ENCODE measurements at regions not wholly inside any gene's neighbourhood (a gene's known extent, or its start where the extent isn't known, plus 50 kb on each side); places are given as distances from the start of the nearest gene placed in this dataset.
"Not testable (repeated sequence)": the region's sequence is repeated elsewhere in the genome, so short reads cannot be mapped to it uniquely, and the experiment has no call there.

DNA sequence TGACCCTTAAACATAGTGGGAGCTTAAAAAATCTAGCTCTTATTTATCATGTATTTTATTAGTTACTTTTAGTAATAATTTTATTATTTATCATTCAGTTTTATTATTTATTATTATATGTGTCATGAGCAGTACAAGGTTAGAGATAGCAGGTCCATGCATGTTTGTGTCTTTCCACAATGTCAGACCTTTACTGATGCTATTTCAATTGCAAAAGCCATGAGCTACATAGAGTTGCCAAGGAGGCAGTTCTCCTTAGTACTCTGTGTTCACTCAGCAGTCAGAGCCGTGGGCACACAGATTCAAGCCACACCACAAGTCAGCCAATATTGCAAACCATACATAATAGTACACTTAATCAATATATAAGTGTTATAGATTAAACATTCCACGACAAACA lies 157.9 kb upstream of the NTRK2 start:
- no peak for DNase-seq (ENCODE audit: low read depth)

DNA sequence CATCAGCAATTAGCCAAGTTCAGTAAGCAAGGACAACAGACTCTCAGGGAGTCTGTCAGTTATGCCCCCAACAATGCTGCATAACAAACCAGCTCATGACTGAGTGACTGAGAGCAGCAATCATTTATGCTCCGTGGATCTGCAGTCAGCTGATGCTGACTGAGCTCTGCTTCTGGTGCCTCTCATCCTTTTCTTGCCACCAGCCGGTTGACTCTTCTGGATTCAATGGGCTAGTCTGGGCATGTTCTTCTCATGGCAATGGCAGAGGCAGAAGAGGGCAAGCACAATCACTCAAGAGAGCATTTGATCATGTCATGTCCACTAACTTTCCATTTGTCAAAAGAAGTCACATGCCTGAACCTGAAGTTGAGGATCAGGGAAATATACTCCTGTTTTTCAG lies 157.0 kb upstream of the NTRK2 start:
- DNase-seq (ENCODE audit: low read depth), result no peak

DNA sequence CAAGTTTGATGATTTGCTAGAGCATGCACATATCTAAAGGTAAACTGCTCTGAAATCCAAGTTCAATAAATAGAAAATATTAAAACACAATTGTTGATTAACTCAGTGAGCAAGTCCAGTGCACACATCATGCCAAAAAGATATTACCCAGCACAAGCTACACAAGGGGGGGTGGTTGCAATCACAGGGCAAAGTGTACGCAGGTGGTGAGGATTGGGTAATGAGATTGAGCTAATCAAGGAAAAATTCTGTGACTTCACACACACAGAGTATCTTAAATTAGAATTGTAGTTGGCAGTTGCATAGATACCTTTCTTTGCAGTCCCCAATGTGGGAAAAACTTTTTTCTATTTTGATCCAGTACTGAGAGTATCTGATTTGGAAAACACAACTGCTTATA lies 156.1 kb upstream of the NTRK2 start:
- no peak for DNase-seq (ENCODE audit: low read depth)

DNA sequence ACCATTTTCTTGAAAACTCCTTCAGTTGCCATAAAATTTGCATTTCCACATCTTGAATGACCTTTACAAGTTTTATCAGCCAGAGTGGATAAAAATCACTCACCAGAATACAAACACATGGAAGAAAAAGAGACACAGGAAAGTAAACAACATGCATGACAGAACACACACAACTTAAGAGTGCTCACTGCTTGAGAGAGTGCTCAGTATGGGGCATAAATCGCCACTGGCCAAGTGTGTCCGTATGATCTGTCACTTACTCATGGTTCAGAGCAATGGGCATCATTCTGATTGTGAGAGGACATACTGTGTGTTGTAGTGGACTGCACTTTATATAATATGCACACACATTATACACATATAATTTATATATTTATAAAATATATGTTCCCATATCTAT lies 155.6 kb upstream of the NTRK2 start:
- no peak for DNase-seq (ENCODE audit: low read depth)

DNA sequence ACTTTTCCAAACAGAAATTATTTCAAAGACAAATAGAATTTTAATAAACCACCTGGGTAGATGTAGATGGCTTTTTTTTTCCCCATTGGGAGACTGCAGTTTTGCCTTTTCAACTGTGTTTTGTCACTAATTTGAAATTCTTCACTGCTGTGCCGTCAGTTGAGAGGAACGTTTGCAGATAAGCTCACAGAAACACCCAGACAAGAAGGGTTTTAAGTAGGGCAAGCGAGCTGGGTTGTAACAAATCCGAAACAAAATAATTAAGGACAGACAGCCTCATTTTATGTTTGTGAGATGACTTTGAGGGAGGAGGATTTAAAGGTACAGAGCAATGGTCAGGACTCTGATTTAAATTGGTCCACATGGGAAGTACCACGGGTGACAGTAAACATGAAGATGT lies 155.1 kb upstream of the NTRK2 start:
- DNase-seq (ENCODE audit: low read depth), result no peak

DNA sequence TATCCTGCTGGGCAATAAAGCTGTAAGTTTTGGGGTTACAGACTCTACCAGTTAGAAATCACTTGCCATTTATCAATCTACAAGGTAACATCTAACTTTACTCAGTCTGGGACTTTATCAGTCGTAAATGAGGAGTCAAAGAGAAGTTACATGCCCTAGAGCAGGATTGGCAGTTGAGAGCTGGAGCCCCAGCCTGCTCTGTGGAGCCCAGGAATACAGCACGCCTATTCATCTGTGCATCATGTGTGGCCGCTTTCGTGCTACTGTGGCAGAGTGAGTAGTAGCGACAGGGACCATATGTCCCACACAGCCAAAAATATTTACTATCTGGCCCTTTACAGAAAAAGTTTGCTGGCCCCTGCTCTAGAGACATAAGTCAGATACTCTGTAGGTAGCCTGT lies 152.5 kb upstream of the NTRK2 start:
- DNase-seq (ENCODE audit: low read depth), result no peak

DNA sequence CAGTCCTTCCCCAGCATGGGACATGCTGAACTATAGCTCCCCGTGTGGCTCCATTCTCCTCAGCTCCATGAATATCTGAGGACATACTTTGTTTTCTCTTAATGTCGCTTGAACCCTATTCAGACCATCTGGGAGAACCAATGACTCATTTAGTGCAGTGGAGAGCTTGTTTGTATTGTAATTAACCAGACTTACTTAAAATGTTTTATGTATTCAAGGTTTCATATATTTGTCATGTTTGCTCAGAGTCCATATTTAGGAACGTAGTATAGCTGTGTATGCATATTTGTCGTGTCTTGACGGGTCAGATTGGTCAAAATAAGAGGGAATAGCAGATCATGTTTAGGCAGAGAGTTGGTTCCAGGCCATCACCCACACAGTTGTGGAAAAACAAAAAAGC lies 150.1 kb upstream of the NTRK2 start:
- no peak for DNase-seq (ENCODE audit: low read depth)

DNA sequence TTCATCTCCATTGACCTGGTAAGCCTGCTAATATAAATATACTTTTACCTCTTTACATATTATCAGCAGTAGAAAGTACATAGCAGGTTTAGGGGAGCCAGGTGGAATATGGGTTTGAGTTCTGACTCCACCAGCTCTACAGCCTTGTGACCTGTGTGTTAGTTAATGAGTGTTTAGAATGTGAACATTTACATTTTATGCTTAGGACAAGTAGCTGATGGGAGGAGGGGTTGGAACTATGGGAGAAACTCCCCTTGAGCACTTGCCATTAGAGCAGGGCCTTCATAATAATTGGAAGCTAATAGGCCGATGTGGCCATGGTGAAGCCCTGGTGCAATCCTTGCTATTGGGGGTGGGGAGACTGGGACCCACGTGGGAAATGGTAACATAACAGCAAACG lies 148.3 kb upstream of the NTRK2 start:
- DNase-seq (ENCODE audit: low read depth), result no peak

DNA sequence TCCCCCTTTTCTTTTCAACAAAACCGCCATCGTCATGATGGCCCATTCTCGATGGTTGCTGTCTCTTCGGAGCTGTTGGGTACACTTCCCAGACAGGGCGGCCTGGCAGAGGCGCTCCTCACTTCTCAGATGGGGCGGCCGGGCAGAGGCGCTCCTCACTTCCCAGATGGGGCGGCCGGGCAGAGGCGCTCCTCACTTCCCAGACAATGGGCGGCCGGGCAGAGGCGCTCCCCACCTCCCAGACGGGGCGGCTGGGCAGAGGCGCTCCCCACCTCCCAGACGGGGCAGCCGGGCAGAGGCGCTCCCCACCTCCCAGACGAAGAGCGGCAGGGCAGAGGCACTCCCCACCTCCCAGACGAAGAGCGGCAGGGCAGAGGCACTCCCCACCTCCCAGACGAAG lies 143.3 kb upstream of the NTRK2 start:
- not testable (repeated sequence) for DNase-seq (ENCODE audit: low read depth)

DNA sequence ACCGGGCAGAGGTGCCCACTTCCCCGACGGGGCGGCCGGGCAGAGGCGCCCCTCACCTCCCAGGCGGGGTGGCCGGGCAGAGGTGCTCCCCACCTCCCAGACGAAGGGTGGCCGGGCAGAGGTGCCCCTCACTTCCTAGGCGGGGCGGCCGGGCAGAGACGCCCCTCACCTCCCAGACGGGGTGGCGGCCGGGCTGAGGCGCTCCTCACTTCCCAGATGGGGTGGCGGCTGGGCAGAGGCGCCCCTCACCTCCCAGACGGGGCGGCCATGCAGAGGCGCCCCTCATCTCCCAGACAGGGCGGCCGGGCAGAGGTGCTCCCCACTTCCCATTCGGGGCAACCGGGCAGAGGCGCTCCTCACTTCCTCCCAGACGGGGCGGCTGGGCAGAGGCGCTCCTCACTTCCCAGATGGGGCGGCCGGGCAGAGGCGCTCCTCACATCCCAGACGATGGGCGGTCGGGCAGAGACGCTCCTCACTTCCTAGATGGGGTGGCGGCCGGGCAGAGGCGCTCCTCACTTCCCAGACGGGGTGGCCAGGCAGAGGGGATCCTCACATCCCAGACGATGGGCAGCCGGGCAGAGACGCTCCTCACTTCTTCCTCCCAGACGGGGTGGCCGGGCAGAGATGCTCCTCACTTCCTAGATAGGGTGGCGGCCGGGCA lies 142.3 kb upstream of the NTRK2 start:
- DNase-seq (ENCODE audit: low read depth), result not testable (repeated sequence)

DNA sequence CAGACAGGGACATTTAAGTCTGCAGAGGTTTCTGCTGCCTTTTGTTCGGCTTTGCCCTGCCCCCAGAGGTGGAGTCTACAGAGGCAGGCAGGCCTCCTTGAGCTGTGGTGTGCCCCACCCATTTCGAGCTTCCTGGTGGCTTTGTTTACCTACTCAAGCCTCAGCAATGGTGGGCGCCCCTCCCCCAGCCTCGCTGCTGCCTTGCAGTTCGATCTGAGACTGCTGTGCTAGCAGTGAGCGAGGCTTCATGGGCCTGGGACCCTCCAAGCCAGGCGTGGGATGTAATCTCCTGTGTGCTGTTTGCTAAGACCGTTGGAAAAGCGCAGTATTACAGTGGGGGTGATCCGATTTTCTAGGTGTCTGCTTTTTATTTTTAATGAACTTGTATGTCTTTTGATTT lies 133.6 kb upstream of the NTRK2 start:
- DNase-seq (ENCODE audit: low read depth), result not testable (repeated sequence)

DNA sequence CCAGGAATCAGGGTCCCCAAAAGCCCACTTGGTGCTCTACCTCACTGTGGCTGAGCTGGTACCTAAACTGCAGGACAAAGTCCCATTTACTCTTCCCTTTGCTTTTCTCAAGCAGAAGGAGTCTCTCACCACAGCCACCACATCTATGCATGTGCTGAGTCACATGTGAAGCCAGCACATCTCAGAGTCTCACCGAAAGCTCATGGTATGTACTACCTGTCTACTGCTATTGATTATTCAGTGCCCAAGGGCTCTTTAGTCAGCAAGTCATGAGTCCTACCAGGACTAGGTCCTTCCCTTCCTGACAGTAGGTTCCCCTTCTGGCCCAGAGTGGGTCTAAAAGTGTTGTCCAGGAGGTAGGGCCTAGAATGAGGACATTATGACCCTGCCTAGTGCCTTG lies 130.7 kb upstream of the NTRK2 start:
- no peak for DNase-seq (ENCODE audit: low read depth)

DNA sequence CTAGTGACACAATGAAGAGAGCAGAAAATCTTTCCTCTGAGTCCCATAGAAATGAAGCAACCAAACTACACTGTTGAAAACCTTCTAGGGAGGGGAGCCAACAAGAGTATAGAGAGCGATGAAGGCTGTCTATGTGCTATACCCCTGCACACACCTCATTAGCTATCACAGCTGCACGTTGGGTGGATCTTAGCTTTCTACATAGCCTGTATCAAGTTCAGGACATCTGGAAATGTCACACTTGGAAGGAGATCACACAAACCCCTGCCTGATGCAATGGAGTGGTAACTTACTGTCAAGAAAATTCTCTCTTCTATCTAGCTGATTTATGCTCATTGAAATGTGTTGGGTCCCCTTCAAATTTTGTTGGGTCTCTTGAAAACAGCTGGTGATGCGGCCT lies 127.0 kb upstream of the NTRK2 start:
- DNase-seq (ENCODE audit: low read depth), result no peak

DNA sequence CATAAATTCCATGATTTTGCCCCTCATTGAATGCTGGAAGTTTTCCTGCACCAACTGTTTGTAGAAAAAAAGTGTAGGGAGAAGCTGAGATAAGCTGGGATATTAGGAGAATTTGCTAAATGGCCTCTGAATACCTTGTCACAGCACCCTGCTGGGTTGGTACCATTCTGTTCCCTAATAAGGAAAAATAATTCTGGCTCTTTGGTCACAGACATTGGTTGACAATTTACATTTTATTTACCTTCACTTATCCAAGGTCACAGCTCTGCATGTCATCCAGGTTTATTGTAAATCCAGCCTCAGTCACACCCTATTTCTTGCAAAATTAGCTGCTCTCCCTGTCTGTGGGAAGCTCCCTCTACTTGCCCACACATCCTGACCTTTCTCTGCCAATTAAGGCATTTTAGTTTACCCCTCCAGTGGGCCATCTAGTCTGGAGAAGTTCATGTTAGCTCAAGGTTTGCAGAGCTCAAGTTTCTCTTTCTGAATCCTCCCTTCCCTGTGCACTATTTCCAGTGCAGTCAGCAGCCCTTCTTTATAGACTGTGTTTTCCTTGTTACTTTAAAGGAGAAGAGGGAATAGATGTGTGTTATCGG lies 115.4 kb upstream of the NTRK2 start:
- DNase-seq (ENCODE audit: low read depth), result no peak

DNA sequence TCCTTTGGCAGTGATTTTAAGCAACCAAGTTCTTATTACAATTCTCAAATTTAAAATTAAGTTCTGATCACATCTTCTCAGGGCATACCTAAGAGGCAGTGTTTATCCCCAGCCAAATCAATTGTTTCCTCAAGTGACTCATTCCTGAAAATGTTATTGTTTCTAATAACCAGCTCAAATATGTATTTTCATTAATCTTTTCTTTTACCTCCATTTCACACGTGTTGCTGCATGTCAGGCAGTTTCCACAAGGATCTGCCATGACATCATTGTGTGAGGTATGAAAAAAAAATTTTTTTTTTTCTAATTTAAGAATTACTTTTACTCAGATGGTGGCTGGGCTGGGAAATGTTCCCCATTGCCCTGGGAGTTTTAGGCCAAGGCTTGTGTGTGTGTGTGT lies 113.0 kb upstream of the NTRK2 start:
- no peak for DNase-seq (ENCODE audit: low read depth)

DNA sequence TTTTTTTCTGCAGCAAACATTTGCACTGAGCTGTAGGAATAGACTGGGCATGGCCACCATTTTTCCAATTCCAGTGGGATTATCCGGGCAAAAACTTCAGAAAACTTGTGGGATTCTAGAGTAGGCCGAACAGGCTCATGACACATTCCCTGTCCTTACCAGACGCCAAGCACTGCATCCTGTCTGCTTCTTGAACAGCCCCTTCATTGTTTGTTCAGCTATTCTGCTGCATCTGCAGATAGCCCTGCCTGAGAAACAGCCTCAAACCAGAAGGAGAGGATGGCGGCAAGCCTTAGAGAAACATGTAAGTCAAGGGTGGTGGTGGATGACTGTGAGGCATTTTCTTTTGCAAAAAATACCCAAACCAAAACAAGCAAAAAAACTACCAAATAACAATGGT lies 111.8 kb upstream of the NTRK2 start:
- DNase-seq (ENCODE audit: low read depth), result no peak

DNA sequence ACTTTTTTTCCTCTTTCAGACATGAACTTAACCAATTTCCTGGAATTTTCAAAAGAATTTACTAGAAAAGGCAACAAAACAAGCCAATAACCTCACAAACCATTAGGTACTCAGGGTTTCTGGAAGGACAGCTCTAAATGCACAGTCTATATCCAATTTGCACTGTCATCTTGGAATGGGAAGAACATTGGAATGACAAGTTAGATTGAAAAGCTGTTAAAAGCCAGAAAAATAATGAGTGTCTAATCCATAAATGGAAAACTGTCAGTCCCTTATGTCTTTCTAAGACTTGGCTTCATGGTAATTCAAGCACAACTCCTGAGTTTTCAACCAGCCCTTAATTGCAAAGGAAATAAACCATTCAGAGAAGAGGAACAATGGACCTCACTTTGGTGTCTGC lies 105.8 kb upstream of the NTRK2 start:
- DNase-seq (ENCODE audit: low read depth), result no peak

DNA sequence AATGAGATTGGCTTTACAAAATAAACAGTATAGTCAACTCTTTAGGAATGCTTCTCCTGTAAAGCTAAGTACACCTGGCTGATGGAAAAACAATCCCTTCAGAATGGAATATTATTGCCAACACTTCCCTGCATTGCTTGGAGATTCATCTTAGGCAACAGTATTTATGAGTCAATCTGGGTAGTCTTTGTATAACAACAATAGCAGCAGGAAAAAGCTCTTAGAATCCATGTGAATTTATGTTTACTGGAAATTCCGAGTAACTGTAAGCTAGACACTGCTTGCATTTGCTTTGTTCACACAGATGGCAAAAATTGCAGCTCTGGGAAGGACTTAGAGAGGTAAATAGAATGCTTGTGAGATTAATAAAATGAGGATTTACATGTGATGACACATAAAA lies 101.7 kb upstream of the NTRK2 start:
- DNase-seq (ENCODE audit: low read depth), result no peak

DNA sequence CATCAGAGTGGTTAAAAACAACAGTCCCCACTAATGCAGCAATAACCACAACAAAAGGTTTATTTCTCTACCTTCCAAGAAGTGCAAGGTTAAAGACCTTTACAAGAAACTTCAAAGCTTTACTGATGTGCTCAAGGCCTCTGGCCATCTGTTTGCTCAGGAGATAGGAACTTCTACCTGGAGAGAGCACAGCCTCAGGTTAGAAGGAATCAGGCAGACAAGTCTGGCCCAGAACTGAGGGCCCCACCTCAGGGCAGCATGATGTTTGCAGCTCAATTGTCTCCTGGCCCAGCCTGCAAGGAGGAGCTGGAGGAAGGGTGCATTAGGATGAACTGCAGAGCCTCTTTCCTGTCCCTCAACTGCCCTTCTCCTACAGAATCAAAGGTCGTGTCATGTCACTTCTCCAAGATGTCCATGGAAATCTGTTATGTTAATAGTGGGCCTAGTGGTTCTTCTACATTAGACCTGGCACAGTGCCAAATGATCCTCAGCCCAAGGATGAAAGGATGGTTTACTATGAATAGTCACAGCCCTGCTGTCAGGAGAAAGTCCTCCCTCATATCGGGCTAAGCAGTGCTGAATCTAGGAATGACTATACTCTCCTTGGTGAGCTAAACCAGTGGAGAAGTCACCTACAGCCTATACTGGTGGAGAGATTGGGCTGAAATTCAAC lies 98.9 kb upstream of the NTRK2 start:
- DNase-seq (ENCODE audit: low read depth), result no peak

DNA sequence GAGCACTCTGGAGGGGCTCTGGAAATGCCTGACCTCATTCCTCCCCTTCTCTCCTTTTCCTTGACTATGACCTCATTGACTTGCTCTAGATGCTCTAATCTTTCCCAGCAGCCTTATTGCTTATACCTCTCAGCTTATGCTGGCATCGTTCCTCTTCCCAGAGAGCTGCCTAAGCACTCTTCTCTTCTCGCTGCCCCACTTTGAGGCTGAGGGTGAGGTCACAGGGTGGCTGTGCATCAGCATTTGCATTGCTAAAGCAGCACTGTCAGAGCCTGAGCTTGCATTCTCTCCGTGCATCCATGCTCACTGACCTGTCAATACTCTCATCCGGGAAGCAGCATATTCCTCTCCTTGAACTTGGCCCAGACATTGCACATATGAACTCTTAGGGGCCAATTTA lies 96.4 kb upstream of the NTRK2 start:
- no peak for DNase-seq (ENCODE audit: low read depth)

DNA sequence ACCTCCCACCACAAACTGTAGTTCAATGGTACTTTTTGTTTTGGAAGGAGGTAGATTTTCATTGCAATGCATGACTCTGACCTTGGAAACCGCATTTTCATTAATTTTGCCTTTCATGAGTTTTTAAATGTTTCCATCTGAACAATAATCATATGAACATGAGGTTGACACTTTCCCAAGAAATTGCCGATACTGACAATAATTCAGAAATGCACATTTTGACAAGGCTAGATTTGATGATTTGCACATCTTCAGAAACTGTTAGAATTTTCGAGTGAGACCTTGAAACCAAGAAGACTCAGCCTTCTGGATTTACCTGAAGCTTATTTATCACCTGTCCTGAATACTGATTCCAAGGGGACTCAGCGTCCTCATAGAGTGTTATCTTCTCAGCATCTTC lies 93.8 kb upstream of the NTRK2 start:
- DNase-seq (ENCODE audit: low read depth), result no peak

DNA sequence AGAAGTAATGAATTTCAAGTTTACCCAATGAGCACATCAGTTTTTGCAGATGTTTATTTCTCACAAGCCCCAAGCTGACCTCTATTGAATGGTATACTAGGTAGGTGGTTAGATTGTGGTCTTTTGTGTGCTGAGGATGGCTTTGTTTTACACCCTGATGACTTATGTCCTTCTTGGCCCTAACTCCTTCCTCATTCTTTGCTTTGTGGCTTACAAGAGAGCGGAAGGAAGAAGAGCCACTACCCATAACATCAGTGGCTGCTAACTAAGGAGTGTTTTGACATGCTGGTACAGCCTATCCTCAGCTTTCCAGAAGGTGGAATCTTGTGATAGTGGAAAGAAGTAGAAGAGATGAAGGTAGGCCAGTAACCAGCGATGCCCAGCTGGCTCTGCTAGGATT lies 85.7 kb upstream of the NTRK2 start:
- no peak for DNase-seq (ENCODE audit: low read depth)

DNA sequence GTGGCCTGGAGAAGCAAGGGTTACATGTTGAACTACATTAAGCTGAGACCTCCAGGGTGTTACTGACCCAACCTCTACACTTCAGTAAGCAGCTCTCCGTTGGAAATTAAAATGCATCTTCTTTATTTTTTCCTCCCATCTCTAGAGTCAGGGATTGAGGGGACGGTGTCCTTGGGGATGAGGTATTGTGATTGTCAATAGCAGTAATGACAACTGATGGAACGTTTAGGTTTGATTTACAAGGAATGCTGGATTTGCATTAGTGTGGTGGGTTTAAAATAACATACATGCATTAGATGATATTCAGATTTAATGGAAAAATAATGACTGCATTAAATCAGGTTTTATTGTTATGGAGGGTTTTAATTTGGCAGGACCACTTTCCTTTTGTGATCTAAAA lies 82.9 kb upstream of the NTRK2 start:
- DNase-seq (ENCODE audit: low read depth), result no peak

DNA sequence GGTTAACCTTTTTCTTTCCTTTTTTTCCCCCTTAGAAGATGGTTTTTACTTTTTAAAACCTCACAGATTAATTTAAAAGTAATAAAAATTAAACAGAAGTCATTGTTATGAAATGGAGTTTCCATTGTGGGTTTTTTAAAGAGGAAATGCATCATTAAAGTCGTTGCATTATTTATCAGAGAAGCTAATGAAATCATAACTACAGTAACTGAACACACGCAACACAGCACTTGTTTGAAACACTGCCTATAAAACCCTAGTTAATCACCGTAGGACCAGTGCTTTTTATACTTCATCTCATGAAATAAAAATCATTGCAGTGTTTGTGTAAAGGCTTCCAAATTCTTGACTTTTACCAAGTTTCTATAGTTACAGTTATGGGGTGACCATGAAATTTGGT lies 82.4 kb upstream of the NTRK2 start:
- DNase-seq (ENCODE audit: low read depth), result no peak
